GM12875 (cell line): ENCODE measurements at regions not wholly inside any gene's neighbourhood (a gene's known extent, or its start where the extent isn't known, plus 50 kb on each side); places are given as distances from the start of the nearest gene placed in this dataset.
"Not testable (repeated sequence)": the region's sequence is repeated elsewhere in the genome, so short reads cannot be mapped to it uniquely, and the experiment has no call there.

Experiments
- H3K4me3 ChIP-seq: one replicate; pipeline ENCODE4 v1.5.1; 2011; ENCODE audit warnings: low read depth, low read length, control low read depth
- TF ChIP-seq, protein P1 (sequence below): IDR thresholded peaks from 2 replicates; pipeline ENCODE4 v1.5.1; 2011; ENCODE audit warnings: low read depth, mild to moderate bottlenecking, control low read depth, inconsistent platforms, low read length, moderate library complexity, borderline replicate concordance; ENCODE audit not compliant: insufficient read depth

DNA sequence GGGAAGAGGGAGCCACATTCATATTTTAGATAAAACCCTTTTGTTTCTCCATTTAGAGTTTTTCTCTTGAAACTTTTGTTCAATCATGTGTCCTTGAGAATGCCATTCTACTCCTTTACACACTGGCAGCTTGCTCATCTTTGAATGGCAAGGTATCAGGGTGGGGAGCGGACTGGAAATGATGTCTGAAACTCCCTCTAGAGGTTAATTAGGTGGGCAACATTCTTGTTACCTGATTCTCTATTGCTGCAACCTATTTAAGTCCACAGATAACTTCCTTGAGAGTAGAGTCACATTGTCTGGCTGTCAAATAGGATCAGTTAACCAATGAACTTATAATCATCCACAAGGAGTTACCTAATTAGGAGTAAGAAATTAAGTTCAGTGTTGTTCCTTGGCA is 533.6 kb upstream of the API5 start:
- TF ChIP-seq, protein P1, sequence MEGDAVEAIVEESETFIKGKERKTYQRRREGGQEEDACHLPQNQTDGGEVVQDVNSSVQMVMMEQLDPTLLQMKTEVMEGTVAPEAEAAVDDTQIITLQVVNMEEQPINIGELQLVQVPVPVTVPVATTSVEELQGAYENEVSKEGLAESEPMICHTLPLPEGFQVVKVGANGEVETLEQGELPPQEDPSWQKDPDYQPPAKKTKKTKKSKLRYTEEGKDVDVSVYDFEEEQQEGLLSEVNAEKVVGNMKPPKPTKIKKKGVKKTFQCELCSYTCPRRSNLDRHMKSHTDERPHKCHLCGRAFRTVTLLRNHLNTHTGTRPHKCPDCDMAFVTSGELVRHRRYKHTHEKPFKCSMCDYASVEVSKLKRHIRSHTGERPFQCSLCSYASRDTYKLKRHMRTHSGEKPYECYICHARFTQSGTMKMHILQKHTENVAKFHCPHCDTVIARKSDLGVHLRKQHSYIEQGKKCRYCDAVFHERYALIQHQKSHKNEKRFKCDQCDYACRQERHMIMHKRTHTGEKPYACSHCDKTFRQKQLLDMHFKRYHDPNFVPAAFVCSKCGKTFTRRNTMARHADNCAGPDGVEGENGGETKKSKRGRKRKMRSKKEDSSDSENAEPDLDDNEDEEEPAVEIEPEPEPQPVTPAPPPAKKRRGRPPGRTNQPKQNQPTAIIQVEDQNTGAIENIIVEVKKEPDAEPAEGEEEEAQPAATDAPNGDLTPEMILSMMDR: no peak
- H3K4me3 ChIP-seq: no peak overlapping the region

DNA sequence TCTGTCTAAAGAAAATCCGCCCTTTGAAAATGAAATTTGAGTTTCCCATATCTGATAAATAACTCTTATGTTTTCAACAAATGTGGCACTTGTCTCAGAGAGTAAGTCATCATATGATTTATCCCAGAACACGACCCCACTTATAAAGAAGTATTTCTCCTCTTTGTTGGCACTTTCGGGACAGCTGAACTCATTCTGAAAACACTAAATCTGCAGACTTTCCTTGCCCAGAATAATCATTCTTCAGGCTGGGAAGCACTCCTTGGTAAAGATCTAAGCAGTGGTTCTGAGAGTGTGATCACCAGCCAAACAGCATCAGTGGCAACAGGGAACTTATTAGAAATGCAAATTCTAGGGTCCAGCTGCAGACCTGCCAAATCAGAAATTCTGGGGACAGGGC is 532.2 kb upstream of the API5 start:
- TF ChIP-seq, protein P1: no peak
- no peak overlapping the region for H3K4me3 ChIP-seq

DNA sequence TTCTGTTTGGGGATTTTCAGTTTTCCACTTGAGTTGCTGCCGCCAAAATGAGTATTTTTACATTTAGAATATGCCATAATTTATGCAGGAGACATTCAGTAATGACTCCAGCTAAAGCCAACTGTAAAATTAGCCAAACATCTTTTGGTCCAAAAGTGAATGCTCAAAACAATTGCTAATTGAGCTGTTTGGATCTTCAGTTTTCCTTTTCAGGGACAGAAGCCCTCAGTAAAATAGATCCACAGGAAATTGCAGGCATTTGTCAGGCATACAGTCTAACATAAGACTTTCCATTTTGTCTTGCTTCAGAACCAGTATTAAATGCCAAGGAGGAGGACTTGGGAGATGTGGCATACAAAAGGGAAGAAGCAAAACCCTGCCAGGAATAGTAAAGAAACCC is 524.8 kb upstream of the API5 start:
- no peak overlapping the region for H3K4me3 ChIP-seq
- TF ChIP-seq, protein P1: no peak

DNA sequence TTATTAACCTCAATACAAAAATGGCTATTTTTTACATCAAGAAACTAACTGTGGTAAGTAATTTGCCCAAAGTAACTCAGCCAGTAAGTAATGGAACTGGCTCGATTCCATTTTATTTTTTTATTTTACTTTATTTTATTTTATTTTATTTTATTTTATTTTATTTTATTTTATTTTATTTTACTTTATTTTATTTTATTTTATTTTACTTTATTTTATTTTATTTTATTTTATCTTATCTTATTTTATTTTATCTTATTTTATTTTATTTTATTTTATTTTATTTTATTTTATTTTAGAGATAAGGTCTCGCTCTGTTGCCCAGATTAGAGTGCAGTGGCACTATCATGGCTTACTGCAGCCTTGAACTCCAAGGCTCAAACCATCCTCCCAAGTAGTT is 516.3 kb upstream of the API5 start:
- not testable (repeated sequence) for H3K4me3 ChIP-seq

DNA sequence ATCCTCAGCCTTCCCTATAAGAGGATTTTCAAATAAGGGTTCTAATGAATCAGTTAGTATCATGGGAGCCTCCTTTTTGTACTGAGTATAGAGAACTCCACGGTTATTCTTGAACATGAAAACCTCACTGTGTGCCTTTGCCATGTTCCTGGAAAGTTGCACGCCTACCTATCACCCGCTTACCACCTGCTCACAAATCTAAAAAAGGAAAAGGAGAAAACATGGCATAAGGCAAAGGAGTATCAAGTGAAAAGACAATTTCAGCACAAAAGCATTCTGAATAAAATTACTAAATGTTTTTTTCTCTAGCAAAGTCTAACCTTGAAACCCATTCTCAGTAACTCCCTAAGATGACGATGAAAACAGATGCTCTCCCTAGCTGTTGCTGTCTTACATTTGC is 511.8 kb upstream of the API5 start:
- TF ChIP-seq, protein P1: no peak
- H3K4me3 ChIP-seq: no peak overlapping the region

DNA sequence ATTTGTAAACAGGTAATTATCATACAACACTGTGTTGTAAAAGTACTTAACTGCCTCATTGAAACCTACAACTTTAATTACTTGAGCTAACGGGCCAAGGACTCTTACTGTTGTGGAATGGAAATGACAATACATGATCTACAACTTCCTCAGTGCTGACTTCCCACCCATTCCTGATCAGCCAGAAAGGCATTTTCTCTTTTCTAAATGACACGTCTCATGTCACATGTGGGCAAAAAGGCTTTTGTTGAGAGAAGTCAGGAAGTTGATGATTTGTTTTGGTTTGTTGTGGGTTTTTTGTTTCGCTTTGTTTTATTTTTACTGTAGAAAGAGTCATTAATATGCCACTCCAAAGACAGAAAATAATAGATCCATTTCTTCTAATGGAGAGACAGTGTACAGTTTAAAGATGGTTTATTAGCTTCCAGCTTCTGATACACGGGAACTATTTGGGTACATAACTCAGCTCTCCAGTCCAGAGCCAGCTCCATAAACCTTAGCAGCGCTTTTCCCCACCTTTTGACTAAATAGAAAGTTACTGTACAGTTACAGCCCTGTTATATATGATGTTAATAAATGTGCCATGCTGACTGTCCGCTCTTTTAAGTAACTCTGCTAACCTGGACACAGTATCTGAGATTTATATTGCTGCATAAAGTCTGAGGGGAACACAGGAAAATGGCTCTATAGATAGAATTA is 509.4 kb upstream of the API5 start:
- H3K4me3 ChIP-seq: no peak overlapping the region

DNA sequence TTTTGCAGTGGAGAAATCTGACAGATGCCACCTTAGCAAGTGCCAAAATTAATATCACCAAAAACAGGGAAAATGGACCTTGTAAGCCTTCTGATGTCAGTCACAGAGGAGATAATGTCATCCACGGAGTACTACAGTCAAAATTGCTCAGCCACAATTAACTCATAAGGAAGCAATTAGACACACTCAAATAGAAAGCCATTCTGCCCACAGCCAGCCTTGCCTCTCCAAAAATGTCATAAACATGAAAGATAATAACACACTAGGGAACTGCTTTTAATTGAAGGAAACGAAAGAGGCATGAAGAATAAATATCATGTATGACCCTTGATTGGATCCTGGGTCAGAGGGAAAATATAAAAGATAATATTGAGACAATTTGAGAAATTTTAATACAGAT is 505.6 kb upstream of the API5 start:
- TF ChIP-seq, protein P1: no peak
- H3K4me3 ChIP-seq: no peak overlapping the region

More for the DNA sequence above, 509.4 kb upstream of the API5 start:
- TF ChIP-seq, protein P1: no peak
